Breast epithelium (tissue), 3 donors: ENCODE measurements at regions not wholly inside any gene's neighbourhood (a gene's known extent, or its start where the extent isn't known, plus 50 kb on each side); places are given as distances from the start of the nearest gene placed in this dataset.

Source experiments
- POLR2A ChIP-seq: fragments of 450-650 bp; IDR thresholded peaks from one replicate; pipeline ENCODE4 v1.6.1; 2016; ENCODE audit warnings: antibody characterized with exemption, mild to moderate bottlenecking, moderate library complexity
- POLR2AphosphoS5 ChIP-seq, 3 donors: sonication (generic); formaldehyde crosslinking; IDR thresholded peaks; one replicate each; pipeline ENCODE4 v1.6.1; 2017; ENCODE audit warnings: antibody characterized with exemption in 3 of 3
- TF ChIP-seq, protein P1 (sequence below), 3 donors: fragments of 450-650 bp; IDR thresholded peaks; one replicate each; pipeline ENCODE4 v1.5.1; 2016 to 2017; ENCODE audit warnings: antibody characterized with exemption in 3 of 3, mild to moderate bottlenecking in 3 of 3, moderate library complexity in 3 of 3

DNA sequence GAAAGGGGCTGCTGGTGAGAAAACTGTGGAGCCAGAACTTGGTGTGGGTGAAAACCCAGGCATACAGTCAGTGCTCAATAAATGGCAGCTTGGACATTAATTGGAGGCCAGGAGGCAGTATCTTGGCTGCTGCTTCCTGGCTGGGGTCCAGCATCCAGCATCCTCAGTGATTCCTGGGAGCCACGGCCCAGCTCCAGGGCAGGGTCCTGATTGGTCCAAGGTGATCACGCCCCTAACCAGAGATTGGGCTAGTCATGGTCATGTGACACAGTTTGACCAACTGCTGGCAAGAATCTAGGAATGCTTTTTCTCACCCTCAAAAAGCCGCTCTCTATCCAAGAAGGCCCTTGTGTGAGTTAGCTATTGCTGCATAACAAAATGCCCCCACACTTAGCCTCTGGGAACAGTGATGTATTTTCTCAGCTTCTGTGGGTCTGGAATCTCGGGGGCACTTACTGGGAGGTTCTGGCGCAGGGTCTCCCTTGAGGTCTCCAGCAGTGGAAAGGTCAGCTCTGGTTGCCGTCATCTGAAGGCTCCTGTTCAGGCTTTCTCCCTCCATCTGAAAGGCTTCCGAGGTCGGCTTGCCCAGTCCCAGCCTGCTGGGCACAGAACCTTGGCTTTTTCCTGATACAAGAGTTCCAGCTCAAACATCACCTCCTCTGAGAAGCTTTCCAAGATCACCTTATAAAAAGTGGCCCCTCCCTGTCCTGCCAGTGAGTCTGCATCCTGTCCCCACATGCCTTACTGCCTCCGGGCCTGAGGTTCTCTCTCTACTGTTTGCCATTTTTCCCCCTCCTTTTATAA, 119.2 kb upstream of the NCOR2 start:
- TF ChIP-seq, protein P1, sequence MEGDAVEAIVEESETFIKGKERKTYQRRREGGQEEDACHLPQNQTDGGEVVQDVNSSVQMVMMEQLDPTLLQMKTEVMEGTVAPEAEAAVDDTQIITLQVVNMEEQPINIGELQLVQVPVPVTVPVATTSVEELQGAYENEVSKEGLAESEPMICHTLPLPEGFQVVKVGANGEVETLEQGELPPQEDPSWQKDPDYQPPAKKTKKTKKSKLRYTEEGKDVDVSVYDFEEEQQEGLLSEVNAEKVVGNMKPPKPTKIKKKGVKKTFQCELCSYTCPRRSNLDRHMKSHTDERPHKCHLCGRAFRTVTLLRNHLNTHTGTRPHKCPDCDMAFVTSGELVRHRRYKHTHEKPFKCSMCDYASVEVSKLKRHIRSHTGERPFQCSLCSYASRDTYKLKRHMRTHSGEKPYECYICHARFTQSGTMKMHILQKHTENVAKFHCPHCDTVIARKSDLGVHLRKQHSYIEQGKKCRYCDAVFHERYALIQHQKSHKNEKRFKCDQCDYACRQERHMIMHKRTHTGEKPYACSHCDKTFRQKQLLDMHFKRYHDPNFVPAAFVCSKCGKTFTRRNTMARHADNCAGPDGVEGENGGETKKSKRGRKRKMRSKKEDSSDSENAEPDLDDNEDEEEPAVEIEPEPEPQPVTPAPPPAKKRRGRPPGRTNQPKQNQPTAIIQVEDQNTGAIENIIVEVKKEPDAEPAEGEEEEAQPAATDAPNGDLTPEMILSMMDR (IDR thresholded peaks at IDR 0.05), result no peak
- no peak for TF ChIP-seq POLR2A
- no peak for TF ChIP-seq POLR2AphosphoS5 (IDR thresholded peaks at IDR 0.05)
